PC-3 (cell line): ENCODE measurements at regions not wholly inside any gene's neighbourhood (a gene's known extent, or its start where the extent isn't known, plus 50 kb on each side); places are given as distances from the start of the nearest gene placed in this dataset.

ENCODE experiments used
- CTCF ChIP-seq: fragments of 300-600 bp; sonication (generic); conservative IDR thresholded peaks from 2 replicates; pipeline ENCODE4 v1.5.1; 2017; ENCODE audit warnings: antibody characterized with exemption, low read depth, mild to moderate bottlenecking, low read length
- EZH2 ChIP-seq: fragments of 300-600 bp; sonication (generic); IDR thresholded peaks from one replicate; pipeline ENCODE4 v1.6.1; 2017; ENCODE audit warnings: antibody characterized with exemption, mild to moderate bottlenecking, low read length; ENCODE audit not compliant: unreplicated experiment

DNA sequence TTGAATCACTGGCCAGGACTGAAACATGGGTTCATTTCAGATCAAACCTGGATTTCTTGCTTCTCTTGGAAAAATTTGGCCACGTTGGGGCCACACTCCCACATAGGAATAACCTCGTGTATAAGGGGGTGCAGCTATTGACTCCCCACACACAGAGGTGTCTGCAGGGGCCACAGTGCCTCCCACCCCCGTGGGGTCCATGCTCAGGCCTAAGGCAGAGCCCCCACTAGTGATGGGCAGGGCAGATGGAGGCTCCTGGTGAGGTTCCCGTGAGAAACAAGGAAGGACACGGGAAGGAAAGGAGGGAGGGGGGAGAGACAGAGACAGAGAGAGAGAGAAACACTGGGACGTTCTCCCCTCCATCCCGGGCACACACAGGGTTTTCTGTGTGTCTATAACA, 230.5 kb downstream of the ERMARD start:
- no peak for TF ChIP-seq CTCF
- no peak for TF ChIP-seq EZH2
